GM12873 (cell line): ENCODE measurements at regions not wholly inside any gene's neighbourhood (a gene's known extent, or its start where the extent isn't known, plus 50 kb on each side); places are given as distances from the start of the nearest gene placed in this dataset.

ENCODE experiments used
- TF ChIP-seq, protein P1 (sequence below): IDR thresholded peaks from 2 replicates; pipeline ENCODE4 v1.5.1; 2012; ENCODE audit warnings: low read depth, mild to moderate bottlenecking, moderate library complexity, low read length, control low read depth; ENCODE audit not compliant: insufficient read depth; ENCODE audit errors: missing control alignments

GRCh38 chr1:62917314-62917713, 133.4 kb downstream of the ATG4C start:
- TF ChIP-seq, protein P1, sequence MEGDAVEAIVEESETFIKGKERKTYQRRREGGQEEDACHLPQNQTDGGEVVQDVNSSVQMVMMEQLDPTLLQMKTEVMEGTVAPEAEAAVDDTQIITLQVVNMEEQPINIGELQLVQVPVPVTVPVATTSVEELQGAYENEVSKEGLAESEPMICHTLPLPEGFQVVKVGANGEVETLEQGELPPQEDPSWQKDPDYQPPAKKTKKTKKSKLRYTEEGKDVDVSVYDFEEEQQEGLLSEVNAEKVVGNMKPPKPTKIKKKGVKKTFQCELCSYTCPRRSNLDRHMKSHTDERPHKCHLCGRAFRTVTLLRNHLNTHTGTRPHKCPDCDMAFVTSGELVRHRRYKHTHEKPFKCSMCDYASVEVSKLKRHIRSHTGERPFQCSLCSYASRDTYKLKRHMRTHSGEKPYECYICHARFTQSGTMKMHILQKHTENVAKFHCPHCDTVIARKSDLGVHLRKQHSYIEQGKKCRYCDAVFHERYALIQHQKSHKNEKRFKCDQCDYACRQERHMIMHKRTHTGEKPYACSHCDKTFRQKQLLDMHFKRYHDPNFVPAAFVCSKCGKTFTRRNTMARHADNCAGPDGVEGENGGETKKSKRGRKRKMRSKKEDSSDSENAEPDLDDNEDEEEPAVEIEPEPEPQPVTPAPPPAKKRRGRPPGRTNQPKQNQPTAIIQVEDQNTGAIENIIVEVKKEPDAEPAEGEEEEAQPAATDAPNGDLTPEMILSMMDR, result no peak

DNA sequence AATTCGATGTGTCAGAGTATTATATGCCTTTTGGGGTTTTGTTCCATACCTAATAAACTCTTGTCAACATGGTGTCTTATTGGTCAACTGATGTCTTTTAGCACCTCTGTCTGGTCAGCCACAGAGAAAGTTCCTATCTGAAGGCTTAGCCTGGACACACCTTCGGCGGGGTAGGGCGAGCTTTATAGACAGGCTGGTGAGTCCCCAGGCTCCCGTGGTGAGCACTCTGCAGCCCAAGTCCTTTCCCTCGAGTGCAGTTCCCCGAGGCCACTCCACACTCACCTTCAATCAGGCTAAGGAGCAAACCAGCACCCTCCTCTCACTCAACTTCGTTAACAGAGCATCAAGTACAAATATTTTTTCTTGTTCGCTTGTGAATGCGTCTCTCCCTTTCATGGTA, 133.9 kb downstream of the ATG4C start:
- TF ChIP-seq, protein P1, result no peak

GRCh38 chr1:62918700-62919099, 134.8 kb downstream of the ATG4C start:
- TF ChIP-seq, protein P1, result no peak

DNA sequence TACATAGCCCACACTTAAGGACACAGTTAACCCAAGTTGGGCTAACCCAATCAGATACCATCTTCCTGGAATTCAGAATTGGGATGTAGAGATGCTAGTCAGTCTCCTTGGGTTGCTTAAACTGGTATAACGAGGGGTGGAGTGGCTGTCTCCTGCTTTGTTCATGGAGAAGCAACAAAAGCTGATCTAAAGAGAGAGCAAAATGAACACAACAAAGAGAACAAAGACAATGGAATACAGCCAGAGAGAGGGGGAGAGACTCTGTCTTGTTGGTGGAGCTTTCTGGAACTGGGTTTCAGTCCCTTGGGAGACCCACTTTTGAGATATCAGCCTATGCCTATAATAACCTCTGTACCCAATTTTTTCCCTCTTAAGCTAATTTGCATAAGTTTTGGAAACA, 138.1 kb downstream of the ATG4C start:
- TF ChIP-seq, protein P1, result no peak

- TF ChIP-seq, protein P1, result no peak
These were observed 141.3 kb downstream of the ATG4C start for GRCh38 chr1:62924983-62925790.

- TF ChIP-seq, protein P1, result no peak
These were observed 142.8 kb downstream of the ATG4C start for GRCh38 chr1:62926681-62927252.

DNA sequence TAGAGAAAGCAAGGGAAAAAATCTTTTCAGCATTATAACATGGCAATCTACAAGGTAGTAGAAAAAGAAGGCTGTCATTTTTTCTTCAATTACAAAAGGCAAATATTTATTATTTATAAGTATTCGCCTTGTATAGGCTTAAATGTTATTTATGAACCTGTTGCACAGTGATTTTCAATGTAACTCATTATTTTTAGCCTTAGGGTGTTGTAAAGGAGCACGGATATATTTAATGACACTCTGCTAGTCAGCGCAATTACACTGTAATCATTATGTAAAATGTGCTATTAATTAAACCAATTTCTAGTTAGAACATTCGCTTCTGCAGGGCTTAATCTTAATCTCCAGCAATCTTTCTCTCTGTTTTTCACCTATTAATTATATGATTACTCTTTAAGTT, 145.0 kb downstream of the ATG4C start:
- TF ChIP-seq, protein P1, result no peak
